ENCODE measurements at regions not wholly inside any gene's neighbourhood (a gene's known extent, or its start where the extent isn't known, plus 50 kb on each side); places are given as distances from the start of the nearest gene placed in this dataset.

- no peak for TF ChIP-seq POLR2A (IDR thresholded peaks at IDR 0.05)
- no peak for TF ChIP-seq CTCF (IDR thresholded peaks at IDR 0.05)
Observed at GRCh38 chr6:120614723-120615122, 719.6 kb downstream of the TBC1D32 start.

Data from heart left ventricle (tissue), 13 donors.